ENCODE measurements at regions not wholly inside any gene's neighbourhood (a gene's known extent, or its start where the extent isn't known, plus 50 kb on each side); places are given as distances from the start of the nearest gene placed in this dataset.

DNA sequence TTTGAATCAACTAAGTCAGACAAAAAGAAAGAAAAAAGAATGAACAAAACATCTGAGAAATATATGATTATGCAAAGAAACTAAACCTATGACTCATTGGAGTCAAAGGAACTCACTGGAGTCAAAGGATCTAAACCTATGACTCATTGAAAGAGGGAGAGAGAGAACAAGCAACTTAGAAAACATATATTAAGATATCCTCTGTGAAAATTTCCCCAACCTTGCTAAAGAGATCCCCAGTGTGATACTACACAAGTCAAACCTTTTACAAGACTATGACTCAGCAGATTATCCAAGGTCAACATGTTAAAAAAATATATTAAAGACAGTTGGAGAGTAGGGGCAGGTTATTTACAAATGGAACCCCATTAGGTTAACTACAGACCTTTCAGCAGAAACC is 1538.3 kb downstream of the NCAM2 start:
- Histone ChIP-seq H3K9me3 (no peaks in the 10 kb centered on the region), H3K27ac (no peak overlapping the region), H3K36me3 (no peaks in the 10 kb centered on the region), H3K27me3 (no peaks in the 10 kb centered on the region), H3K4me1 (no peaks in the 10 kb centered on the region), H3K4me3 (no peak overlapping the region)
- TF ChIP-seq POLR2A (IDR thresholded peaks at IDR 0.05): no peak
- TF ChIP-seq, protein P1, sequence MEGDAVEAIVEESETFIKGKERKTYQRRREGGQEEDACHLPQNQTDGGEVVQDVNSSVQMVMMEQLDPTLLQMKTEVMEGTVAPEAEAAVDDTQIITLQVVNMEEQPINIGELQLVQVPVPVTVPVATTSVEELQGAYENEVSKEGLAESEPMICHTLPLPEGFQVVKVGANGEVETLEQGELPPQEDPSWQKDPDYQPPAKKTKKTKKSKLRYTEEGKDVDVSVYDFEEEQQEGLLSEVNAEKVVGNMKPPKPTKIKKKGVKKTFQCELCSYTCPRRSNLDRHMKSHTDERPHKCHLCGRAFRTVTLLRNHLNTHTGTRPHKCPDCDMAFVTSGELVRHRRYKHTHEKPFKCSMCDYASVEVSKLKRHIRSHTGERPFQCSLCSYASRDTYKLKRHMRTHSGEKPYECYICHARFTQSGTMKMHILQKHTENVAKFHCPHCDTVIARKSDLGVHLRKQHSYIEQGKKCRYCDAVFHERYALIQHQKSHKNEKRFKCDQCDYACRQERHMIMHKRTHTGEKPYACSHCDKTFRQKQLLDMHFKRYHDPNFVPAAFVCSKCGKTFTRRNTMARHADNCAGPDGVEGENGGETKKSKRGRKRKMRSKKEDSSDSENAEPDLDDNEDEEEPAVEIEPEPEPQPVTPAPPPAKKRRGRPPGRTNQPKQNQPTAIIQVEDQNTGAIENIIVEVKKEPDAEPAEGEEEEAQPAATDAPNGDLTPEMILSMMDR (IDR thresholded peaks at IDR 0.05): no peak
- DNase-seq: no peak

DNA sequence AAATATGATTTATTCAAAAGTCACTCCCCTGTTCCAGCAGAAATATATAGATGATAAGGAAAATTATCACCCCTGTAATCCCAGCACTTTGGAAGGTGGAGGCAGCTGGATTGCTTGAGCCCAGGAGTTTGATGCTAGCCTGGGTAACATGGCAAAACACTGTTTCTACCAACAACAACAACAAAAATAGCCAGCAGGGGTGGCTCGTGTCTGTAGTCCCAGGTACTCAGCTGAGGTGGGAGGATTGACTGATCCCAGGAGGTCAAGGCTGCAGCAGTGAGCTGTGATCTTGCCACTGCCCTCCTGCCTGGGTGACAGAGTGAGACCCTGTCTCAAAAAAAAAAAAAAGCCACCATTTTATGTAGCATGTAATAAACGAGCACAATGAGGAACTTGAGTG is 1546.5 kb downstream of the NCAM2 start:
- DNase-seq: no peak
- Histone ChIP-seq H3K36me3 (no peaks in the 10 kb centered on the region), H3K4me3 (no peak overlapping the region), H3K4me1 (no peaks in the 10 kb centered on the region), H3K27me3 (no peaks in the 10 kb centered on the region), H3K27ac (no peak overlapping the region), H3K9me3 (no peaks in the 10 kb centered on the region)
- TF ChIP-seq, protein P1 (IDR thresholded peaks at IDR 0.05): no peak
- no peak for TF ChIP-seq POLR2A (IDR thresholded peaks at IDR 0.05)

DNA sequence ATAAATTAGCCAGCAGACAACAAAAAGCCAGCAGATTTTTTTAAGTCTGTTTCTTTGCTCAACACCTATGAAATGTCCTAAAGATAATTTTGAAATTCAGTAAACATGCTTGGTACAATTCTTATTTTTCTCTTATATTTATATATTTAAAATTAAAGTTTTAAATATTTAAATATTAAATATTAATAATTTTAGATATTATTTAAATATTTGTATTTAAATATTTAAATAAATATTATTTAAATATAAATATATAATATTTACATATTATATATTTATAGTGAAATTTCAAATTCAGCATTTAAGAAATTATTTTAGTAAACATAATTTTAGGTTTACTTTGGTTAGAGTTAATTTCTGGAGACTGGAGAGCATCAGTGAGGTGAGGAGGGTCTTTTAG is 1554.2 kb downstream of the NCAM2 start:
- H3K36me3 ChIP-seq: no peaks in the 10 kb centered on the region
- no peaks in the 10 kb centered on the region for H3K4me1 ChIP-seq
- H3K9me3 ChIP-seq: no peaks in the 10 kb centered on the region
- H3K27ac ChIP-seq: no peak overlapping the region
- TF ChIP-seq, protein P1 (IDR thresholded peaks at IDR 0.05): no peak
- TF ChIP-seq POLR2A (IDR thresholded peaks at IDR 0.05): no peak
- DNase-seq: no peak
- no peak overlapping the region for H3K4me3 ChIP-seq
- no peaks in the 10 kb centered on the region for H3K27me3 ChIP-seq

DNA sequence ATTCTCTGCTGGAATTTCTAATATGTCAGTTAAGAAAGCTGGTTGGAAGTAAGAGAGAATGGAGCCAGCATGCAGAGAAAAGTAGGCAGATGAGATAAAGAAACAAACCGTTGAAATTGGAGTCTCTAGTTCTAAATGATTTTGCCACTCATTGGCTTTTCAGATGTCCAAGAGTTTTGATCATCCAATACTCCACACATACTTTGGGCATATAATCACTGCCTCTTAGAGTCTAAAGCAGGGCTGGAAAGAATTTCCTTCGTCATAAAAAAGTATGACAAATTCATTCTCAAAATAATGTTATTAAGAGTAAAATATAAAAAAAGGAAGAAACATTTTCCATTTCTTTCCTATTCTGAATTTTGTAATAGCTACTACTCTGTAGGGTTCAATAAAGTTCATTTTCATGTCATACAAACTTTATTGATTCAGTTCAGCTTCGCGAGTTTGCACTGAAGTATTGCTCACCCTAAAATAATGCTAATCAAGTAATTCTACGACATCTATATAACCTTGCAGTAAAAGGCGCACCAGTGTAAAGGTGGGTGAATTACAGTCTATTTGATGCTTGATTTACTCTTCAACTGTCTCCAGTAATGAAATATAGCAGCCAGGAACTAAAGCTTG is 1556.6 kb downstream of the NCAM2 start:
- TF ChIP-seq, protein P1 (IDR thresholded peaks at IDR 0.05): no peak
- no peak for TF ChIP-seq POLR2A (IDR thresholded peaks at IDR 0.05)
- Histone ChIP-seq H3K27ac (no peak overlapping the region), H3K4me3 (no peak overlapping the region)

DNA sequence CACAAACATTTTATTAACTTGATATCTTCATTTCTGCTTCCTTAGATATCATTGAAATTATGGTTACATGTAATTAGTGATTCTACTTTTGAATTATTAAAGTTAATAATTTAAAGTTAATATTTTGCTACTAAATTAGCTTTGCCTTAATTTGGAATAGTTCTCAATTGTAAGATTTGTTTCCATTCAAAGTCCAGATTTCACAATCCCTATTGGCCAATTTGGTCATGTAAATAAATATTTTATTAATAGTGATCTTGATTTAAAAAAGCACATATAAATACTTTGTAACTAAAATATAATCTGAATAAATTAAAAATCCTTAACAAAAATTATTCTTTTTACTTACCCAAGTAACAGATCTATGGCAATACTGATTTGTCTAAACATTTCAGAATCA is 1558.6 kb downstream of the NCAM2 start:
- Histone ChIP-seq H3K4me3 (no peak overlapping the region), H3K36me3 (no peaks in the 10 kb centered on the region), H3K27me3 (no peaks in the 10 kb centered on the region), H3K27ac (no peak overlapping the region), H3K4me1 (no peaks in the 10 kb centered on the region), H3K9me3 (no peaks in the 10 kb centered on the region)
- DNase-seq: no peak
- no peak for TF ChIP-seq POLR2A (IDR thresholded peaks at IDR 0.05)
- TF ChIP-seq, protein P1 (IDR thresholded peaks at IDR 0.05): no peak

More for the DNA sequence above, 1556.6 kb downstream of the NCAM2 start:
- no peak for DNase-seq
- Histone ChIP-seq H3K27me3 (no peaks in the 10 kb centered on the region), H3K4me1 (no peaks in the 10 kb centered on the region), H3K36me3 (no peaks in the 10 kb centered on the region), H3K9me3 (no peaks in the 10 kb centered on the region)

DNA sequence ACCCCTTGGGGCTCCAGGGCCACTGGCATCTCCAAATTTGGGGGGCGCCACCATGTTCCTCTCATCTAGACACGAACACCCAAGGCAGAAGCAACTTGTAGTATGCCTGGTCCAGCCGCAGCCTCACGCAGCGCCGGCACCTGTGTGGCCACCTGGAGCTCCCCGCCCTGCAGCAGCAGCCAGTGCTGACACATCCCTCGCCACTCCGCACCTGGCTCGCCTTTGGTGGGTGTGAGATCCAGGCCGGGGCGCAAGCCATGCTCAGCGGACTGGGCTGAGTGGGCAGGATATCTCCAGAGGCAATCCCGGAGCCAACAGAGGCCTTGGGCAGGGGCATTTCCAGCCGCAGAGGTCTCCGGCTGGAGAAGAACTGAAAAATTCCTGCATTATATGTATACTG is 1563.7 kb downstream of the NCAM2 start:
- DNase-seq: no peak
- TF ChIP-seq, protein P1 (IDR thresholded peaks at IDR 0.05): no peak
- no peak for TF ChIP-seq POLR2A (IDR thresholded peaks at IDR 0.05)
- Histone ChIP-seq H3K27me3 (no peaks in the 10 kb centered on the region), H3K36me3 (no peaks in the 10 kb centered on the region), H3K4me3 (no peak overlapping the region), H3K4me1 (no peaks in the 10 kb centered on the region), H3K9me3 (no peaks in the 10 kb centered on the region), H3K27ac (no peak overlapping the region)

Data from Peyer's patch (tissue), 4 donors.